ENCODE measurements at regions not wholly inside any gene's neighbourhood (a gene's known extent, or its start where the extent isn't known, plus 50 kb on each side); places are given as distances from the start of the nearest gene placed in this dataset.

DNA sequence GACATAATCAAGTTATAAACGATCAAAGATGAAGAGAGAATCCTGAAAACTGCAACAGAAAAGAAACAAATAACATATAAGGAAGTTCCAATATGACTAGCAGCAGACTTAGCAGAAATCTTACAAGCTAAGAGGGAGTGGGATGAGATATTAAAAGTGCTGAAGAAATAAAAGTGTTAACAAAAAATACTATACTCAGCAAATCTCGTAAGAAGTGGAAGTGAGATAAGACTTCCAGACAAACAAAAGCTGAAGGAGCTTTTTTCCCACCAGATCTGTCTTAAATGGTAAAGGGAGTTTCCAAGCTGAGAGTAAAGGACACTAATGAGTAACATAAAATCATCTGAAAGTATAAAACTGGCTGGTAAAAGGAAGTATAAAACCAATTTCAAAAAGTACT, 2036.0 kb upstream of the C9orf72 start:
- Histone ChIP-seq H3K4me3 (no peak overlapping the region), H3K36me3 (no peaks in the 10 kb centered on the region), H3K27ac (no peak overlapping the region), H3K9me3 (no peaks in the 10 kb centered on the region), H3K4me1 (ENCODE audit: insufficient read depth) (no peaks in the 10 kb centered on the region), H3K27me3 (no peaks in the 10 kb centered on the region)
- TF ChIP-seq EP300 (IDR thresholded peaks at IDR 0.05) (no peak), POLR2A (IDR thresholded peaks at IDR 0.05) (no peak), CTCF (IDR thresholded peaks at IDR 0.05) (no peak)
- no peak for DNase-seq
- WGBS, 3 donors = 42 to 46% (median 45%) methylated on average over 2 of the region's 2 CpGs
- intact Hi-C loops (cut with DNase I) = no loop called here

DNA sequence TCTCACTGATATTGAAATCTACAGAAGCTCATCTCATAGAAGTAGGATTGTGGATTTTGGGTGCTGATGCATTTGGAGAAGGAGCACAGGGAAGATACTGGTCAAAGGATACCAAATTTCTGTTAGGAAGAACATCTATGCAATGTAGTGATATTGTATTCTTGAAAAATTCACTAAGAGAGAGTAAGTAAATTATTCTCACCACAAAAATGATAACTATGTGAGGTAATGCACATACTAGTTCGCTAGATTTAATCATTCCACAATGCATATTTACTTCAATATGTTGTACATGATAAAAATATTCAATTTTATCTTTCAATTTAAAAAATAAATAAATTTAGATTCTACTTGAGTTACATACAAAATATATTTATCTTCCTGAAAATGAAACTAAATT, 2040.5 kb upstream of the C9orf72 start:
- TF ChIP-seq POLR2A (IDR thresholded peaks at IDR 0.05) (no peak), CTCF (IDR thresholded peaks at IDR 0.05) (no peak), EP300 (IDR thresholded peaks at IDR 0.05) (no peak)
- 51 to 63% (median 57%) methylated on average over 1 of the region's 1 CpG for WGBS, 3 donors
- intact Hi-C loops (cut with DNase I) = no loop called here
- H3K9me3 ChIP-seq = no peaks in the 10 kb centered on the region
- H3K4me3 ChIP-seq = no peak overlapping the region
- H3K27me3 ChIP-seq = no peaks in the 10 kb centered on the region
- H3K27ac ChIP-seq = no peak overlapping the region
- no peaks in the 10 kb centered on the region for H3K4me1 ChIP-seq (ENCODE audit: insufficient read depth)
- H3K36me3 ChIP-seq = no peaks in the 10 kb centered on the region
- no peak for DNase-seq

DNA sequence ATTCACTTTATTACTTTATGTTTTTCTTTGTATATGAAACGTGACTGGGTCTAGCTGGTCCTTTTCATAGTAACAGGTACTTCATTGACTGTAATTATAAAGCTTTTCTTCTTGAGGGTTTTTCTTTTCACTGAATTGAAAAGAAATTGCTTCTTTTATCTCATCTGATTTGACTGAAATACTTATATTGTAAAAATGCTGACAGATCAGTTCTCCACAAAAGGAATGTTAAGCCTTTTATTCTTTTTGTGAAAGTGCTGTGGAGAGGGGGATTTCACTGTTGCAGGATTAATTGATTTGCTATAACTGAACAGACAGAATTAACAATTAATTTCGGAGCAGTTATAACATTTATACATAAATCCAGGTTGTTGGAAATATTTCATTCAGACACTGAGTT, 2043.6 kb upstream of the C9orf72 start:
- Histone ChIP-seq H3K4me1 (ENCODE audit: insufficient read depth) (no peaks in the 10 kb centered on the region), H3K36me3 (no peaks in the 10 kb centered on the region), H3K4me3 (no peak overlapping the region), H3K27me3 (no peaks in the 10 kb centered on the region), H3K9me3 (no peaks in the 10 kb centered on the region), H3K27ac (no peak overlapping the region)
- intact Hi-C loops (cut with DNase I) = no loop called here
- 48 to 60% (median 54%) methylated on average over 2 of the region's 2 CpGs for WGBS, 3 donors
- no peak for DNase-seq
- no peak for TF ChIP-seq CTCF (IDR thresholded peaks at IDR 0.05)
- no peak for TF ChIP-seq EP300 (IDR thresholded peaks at IDR 0.05)
- TF ChIP-seq POLR2A (IDR thresholded peaks at IDR 0.05) = no peak

DNA sequence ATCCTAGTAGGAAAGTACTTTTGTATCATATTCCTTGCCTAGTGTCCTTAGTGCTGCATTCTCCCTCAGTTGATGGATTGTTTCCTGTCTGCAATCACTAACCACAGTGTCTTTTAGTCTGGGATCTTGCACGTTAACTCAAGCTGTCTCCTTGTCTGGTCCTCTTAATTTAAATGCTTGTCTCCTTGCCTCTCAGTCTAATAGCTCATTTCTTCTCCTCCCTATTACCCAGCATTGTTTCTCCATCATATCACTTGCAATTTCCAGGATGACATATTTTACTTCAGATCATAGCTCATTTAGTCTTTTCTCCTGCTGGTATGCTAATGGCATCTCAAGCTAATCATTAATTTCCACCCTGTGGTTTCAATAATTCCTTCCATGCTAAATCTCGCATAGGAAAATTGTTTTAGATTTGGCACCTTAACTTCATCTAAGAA, 2052.0 kb upstream of the C9orf72 start:
- Histone ChIP-seq H3K9me3 (no peaks in the 10 kb centered on the region), H3K4me1 (ENCODE audit: insufficient read depth) (no peaks in the 10 kb centered on the region), H3K27me3 (no peaks in the 10 kb centered on the region), H3K27ac (no peak overlapping the region), H3K36me3 (no peaks in the 10 kb centered on the region), H3K4me3 (no peak overlapping the region)
- no peak for TF ChIP-seq POLR2A (IDR thresholded peaks at IDR 0.05)
- no peak for TF ChIP-seq CTCF (IDR thresholded peaks at IDR 0.05)
- TF ChIP-seq EP300 (IDR thresholded peaks at IDR 0.05) = no peak
- DNase-seq = no peak
- intact Hi-C loops (cut with DNase I) = loop anchor here in 1 of 4 donors (10.0 kb wide), 1 partner anchor 59 kb away; no protein-coding TSS in a partner anchor
- 34 to 50% (median 41%) methylated on average over 2 of the region's 2 CpGs for WGBS, 3 donors

Measured in ovary (tissue), 7 donors.